ENCODE measurements at regions not wholly inside any gene's neighbourhood (a gene's known extent, or its start where the extent isn't known, plus 50 kb on each side); places are given as distances from the start of the nearest gene placed in this dataset.

- DNase-seq (no peak), ATAC-seq (ENCODE audit: low read depth) (no peak)
- H3K9me3 ChIP-seq (ENCODE audit: control insufficient read depth, insufficient read depth, low read length): no peaks in the 10 kb centered on the region
- H3K14ac ChIP-seq (replicated peaks; ENCODE audit: low read depth, low read length): no peak overlapping the region
- H4K91ac ChIP-seq (ENCODE audit: insufficient read depth, low read depth, low read length): no peak overlapping the region; the same call in 1 of the 2 replicates
- H3K9ac ChIP-seq (ENCODE audit: low read depth, low read length): no peak overlapping the region
- no peak overlapping the region for H2BK5ac ChIP-seq (ENCODE audit: low read depth, low read length, poor library complexity, severe bottlenecking)
- H3K9me1 ChIP-seq (ENCODE audit: insufficient read depth, low read length): no peaks in the 10 kb centered on the region
- no peak overlapping the region for H3K27ac ChIP-seq (ENCODE audit: insufficient read depth, low read length)
- H4K5ac ChIP-seq (ENCODE audit: low read depth, low read length): no peak overlapping the region
- no peaks in the 10 kb centered on the region for H3K36me3 ChIP-seq (ENCODE audit: control insufficient read depth, insufficient read depth, low read length)
- no peak overlapping the region for H2BK15ac ChIP-seq (ENCODE audit: low read depth, low read length)
- CTCF ChIA-PET: no interaction called here
- no TSS peak for BruUV-seq (replicated peaks)
- no peak overlapping the region for H3K4me2 ChIP-seq (ENCODE audit: low read depth, low read length)
- no peak overlapping the region for H2AK5ac ChIP-seq (ENCODE audit: low read depth, low read length)
- in situ Hi-C loops (cut with MboI; ENCODE audit: low sequenced_read_pairs) (loop anchor here (10.0 kb wide), 1 partner anchor 194 kb away; no protein-coding TSS in a partner anchor), dilution Hi-C loops (cut with HindIII; ENCODE audit: low sequenced_read_pairs, unreplicated experiment) (no loop called here), intact Hi-C loops (cut with micrococcal nuclease) (no loop called here)
- H3K4me3 ChIP-seq (ENCODE audit: insufficient read depth, low read depth, low read length): no peak overlapping the region
- no peaks in the 10 kb centered on the region; the same call in 1 of the 2 replicates for H3K27me3 ChIP-seq (ENCODE audit: control insufficient read depth, insufficient read depth, low read length)
- H3K23ac ChIP-seq (ENCODE audit: low read depth, low read length): no peak overlapping the region
- TF ChIP-seq RCOR1 (IDR thresholded peaks at IDR 0.05; ENCODE audit: insufficient replicate concordance, low read length): no peak
- TF ChIP-seq MXI1 (IDR thresholded peaks at IDR 0.05; ENCODE audit: borderline replicate concordance, low read depth, low read length): no peak
- TF ChIP-seq CEBPB (IDR thresholded peaks at IDR 0.05; ENCODE audit: low read depth, low read length): no peak
- TF ChIP-seq RAD21 (IDR thresholded peaks at IDR 0.05; ENCODE audit: low read length): no peak
- TF ChIP-seq ELK1 (IDR thresholded peaks at IDR 0.05; ENCODE audit: borderline replicate concordance, low read depth, low read length): no peak
- TF ChIP-seq SMC3 (IDR thresholded peaks at IDR 0.05; ENCODE audit: low read depth, low read length): no peak
- no peak overlapping the region for H2AK9ac ChIP-seq (replicated peaks; ENCODE audit: low read depth, low read length, poor library complexity)
- H4K8ac ChIP-seq (ENCODE audit: low read depth in 2 of 2, low read length in 2 of 2): no peak overlapping the region
- H2AFZ ChIP-seq (replicated peaks; ENCODE audit: low read length, poor library complexity): no peak overlapping the region
- no peak overlapping the region for H3K56ac ChIP-seq (ENCODE audit: extremely low read depth, insufficient read depth, low read length)
- H3K18ac ChIP-seq (ENCODE audit: low read depth, low read length): no peak overlapping the region
- H2BK20ac ChIP-seq (ENCODE audit: low read depth, low read length): no peak overlapping the region
- H2BK120ac ChIP-seq (ENCODE audit: low read depth, low read length): no peak overlapping the region
- H3K4me1 ChIP-seq (ENCODE audit: control insufficient read depth, insufficient read depth, low read length): peaks cover 6% of the 10 kb centered on the region; the same call in 1 of the 2 replicates
- H4K20me1 ChIP-seq (ENCODE audit: insufficient read depth, low read length): no peaks in the 10 kb centered on the region
- POLR2A ChIA-PET (ENCODE audit: unreplicated experiment): no interaction called here
- no peaks in the 10 kb centered on the region for H3K79me1 ChIP-seq (ENCODE audit: low read depth in 1 of 2, low read length in 2 of 2)
- no peak overlapping the region for H3K4ac ChIP-seq (ENCODE audit: low read depth, low read length)
- no CpG with 5 or more reads among the region's 1 CpG for WGBS, 2 experiments (ENCODE audit: extremely low coverage in 2 of 2, insufficient read length in 1 of 2)
Observed at GRCh38 chr13:97568850-97569249, 134.9 kb downstream of the RAP2A start.
